Middle frontal gyrus (tissue), 1 donor: ENCODE measurements at regions not wholly inside any gene's neighbourhood (a gene's known extent, or its start where the extent isn't known, plus 50 kb on each side); places are given as distances from the start of the nearest gene placed in this dataset.

Experiments used
- DNase-seq: peaks from one replicate; pipeline ENCODE4 v3.0.0-alpha.2; 2015; ENCODE audit warnings: low spot score; ENCODE audit errors: extremely low spot score

DNA sequence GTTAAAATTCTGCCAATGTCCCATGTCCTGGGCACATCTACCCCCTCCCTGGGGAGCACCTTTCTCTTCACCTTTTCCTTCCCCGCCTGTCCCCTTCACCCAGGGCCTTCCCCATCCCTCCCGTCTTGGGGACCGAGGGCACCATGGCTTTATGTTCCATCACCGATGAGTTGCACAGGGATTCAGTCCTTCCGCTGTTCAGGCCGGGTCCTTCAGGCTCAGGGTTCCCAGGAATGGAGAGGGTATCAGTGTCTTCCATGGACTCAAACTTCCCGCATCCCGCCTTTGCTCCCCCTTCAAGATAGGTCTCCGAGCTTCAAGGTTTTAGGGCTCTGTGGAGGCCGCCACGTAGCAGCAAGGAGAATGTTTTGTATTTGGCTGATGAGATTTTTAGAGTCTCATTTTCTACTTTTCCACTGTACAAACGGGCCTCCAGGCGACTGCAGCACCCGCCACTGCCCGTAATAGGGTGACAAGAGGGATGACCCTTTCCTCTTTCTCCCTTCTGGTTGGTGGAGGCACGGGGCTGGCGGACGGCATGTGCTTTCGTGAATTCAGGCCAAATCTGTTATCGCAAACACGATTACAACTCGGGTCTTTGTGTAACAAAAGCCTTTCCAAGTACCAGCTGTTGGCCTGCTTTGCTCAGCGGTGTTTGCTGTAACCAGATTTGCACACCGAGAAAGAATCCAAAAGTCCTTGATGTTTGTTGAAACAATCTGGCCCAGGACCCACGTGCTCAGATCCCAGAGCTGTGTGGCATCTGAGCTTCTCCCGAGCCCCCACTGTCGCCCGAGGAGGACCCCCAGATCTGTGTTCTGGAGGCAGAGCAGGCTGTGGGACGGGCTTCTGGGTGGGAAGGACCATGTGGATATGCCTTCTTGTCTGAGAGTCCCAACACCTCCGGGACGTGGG, 236.3 kb downstream of the SEC14L1 start:
- no peak for DNase-seq

DNA sequence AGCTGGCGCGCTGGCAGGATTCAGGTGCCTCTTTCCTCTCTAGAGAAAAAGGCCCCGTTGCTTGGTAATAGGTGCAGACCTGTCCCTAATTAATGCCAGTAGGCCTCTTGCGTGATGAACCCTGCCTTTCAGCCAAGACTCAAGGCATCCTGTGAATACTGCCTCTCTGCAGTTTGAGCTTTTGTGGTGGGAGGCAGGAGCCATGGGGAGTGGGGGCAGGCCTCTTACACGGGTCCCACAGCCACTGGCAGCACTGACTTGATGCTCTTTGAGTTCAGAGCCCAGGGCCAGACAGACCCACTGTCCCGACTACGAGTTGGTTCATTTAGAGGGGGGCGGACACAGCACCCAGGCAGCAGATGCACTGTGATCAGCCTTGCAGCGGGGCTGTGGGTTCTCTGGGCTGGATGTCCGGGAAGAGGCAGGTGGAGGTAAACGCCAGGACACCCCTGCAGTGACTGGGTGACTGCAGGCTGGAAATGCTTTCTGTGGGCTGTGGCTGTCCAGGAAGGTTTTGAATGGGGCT, 237.0 kb downstream of the SEC14L1 start:
- DNase-seq = no peak

DNA sequence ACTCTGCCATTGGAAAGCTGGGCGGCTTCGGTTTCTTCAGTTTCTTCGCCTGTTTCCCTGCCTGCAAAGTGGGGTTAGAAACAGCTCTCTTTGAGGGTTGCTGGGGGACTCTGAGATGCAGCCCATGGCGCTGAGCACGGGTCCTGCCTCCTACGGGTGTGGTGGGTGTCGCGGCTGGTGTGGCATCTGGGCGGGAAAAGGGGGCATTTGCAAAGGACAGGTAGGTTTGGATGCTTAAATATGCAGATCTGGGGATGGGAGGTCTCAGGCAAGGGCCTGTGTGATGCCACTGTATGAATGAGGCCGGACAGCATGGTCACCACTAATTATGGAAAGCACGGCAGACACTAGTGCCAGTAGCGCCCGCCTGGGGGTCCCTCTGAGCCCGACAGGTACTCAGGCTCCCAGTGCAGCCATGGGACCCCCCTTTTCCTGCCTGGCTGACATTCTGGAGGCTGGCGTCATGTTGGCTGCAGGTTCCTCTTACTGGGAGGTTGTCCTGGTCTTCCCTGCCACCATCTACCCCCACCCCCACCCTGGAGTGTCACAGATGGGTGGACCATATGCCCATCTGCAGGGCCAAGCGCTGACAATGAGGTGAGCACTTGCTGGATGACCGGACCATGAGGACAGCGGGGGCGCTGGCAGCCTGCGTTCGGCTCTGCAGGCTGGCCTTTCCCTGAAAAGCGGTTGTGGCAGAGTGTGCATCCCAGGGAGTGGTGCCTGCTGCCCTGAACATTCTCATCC, 237.7 kb downstream of the SEC14L1 start:
- DNase-seq = no peak

DNA sequence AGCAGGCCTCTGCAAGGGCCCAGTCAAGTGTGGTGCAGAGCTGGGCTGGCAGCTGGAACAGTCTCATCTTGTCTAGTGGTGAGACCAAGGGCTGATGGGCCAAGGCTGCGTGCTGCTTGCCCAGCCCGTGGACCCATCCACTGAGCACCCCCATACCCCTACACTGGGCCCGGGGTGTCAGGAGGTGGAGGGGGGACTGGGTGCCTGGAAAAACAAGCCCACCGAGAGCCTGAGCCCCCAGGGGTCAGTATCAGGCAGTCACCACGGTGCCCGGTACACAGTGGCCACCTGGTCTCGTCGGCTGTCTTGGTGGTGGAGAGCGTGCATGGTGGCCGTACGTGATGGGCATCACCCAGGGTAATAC, 238.3 kb downstream of the SEC14L1 start:
- no peak for DNase-seq

DNA sequence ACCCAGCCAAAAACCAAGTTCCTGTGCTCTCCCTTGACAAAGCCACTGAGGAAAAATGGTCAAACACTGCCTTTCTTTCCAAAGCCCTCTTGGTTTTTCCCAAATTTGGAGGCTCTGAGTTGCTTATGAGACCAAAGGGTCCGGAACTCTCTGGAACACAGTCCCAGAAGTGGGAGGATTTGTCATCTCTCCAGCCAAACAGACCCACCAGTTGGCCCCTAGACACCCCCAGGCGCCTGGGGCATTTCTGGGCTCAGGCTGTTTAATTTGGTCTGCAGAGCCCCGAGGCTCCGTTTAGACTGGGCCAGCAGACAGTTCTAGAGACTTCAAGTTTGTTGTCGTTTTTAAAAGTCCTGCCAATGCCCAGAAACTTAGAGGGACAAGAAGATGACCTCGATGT, 239.1 kb downstream of the SEC14L1 start:
- no peak for DNase-seq

DNA sequence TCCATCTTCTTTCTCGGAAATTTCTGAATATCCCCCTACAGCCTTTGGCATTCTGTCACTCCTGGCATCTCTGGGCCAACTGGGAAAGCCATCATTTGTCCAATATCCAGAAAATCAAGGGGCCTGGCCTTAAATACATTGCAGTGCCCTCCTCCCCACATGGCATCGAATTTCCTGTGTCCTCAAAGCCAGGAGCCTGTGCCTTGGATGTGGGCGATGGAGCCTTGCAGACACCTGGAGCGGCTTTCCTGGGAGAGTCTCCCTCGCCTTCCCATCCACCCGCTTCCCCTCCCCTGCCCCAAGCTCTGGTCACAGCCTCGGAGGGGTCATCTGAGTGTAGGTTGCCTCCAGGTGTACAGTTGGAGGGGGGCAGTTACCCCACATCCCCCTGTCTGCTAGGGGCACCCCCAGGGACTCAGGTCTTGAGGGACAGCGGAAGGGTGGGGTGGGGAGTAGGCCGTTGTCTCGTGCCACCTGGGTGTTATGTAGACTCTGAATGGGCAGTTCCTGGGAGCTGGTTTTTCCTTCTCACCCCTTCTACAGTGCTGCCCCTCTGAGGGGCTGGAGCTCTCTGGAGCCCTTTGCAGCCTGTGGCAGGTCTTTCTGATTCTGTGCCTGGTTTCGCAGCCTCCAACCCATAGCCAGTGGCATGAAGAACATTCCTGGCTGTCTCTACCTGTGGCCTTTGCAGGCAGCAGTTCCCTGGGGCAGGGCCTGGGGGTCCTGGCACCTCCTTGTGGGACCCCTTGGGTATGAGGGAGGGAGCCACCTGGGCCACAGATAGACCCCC, 239.8 kb downstream of the SEC14L1 start:
- no peak for DNase-seq

DNA sequence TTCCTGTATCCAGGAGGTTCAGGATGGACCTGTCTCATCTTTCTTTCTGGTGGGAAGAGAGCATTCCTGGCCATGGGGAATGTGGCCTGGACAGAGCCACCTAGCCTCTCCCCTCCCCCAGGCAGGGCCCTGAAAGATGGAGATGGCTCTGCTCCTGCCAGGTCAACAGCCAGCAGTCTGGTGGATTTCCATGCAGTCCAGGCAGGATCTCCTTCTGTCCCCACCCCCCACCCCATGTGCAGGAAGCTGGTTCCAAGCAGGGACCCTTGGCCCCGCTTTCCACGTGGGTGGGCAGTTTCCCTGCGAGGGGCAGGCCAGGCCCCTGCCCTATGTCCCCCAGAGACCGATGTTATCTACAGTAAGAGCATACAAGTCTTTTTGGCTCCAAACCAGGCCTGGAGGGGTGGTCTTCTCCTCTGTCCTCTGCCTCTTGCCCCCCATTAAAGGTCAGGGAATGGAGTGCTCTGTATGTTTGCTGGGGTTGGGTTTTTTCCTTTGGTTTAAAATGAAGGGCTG, 240.5 kb downstream of the SEC14L1 start:
- DNase-seq = no peak

DNA sequence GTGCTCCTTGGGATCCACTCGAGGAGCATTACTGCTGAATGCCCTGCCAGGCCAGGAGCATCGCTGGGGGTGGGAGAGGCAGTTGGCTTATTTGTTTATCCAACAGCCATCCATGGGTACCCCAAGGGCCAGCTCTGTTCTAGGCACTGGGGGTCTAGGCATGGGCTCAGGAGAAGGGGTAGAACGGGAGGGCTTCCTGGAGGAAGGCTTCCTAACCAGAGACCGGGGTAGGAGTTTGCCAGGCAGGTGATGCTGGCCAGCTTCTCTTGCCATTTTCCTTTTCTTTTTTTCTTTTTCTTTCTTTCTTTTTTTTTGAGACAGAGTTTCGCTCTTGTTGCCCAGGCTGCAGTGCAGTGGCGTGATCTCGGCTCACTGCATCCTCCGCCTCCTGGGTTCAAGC, 241.0 kb downstream of the SEC14L1 start:
- DNase-seq = no peak

DNA sequence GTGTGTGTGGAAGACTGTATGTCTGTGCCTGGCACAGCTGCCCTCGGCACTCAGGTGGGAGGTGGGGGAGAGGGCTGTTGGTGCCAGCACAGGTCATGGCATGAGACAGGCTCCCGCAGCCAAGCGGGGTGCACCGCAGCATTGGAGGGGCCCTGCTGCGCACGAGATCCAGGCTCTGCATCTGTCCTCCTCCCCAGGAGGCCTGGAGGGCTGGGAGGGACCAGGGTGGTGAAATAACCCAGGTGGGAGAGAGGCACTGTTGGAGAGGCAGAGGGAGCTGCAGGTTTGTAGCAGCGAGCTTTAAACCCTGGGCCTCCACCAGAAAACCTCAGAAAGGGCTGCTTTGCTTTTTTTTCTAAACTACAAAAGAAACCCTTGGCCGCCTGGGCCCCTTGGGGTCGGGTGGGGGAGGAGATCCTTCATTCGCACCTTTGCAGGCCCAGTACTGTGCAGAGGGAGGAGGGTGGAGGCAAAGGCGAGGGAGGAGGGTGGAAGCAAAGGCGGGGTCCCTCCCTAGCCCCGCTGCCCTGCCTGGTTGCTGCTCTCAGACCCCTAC, 241.7 kb downstream of the SEC14L1 start:
- DNase-seq = no peak

DNA sequence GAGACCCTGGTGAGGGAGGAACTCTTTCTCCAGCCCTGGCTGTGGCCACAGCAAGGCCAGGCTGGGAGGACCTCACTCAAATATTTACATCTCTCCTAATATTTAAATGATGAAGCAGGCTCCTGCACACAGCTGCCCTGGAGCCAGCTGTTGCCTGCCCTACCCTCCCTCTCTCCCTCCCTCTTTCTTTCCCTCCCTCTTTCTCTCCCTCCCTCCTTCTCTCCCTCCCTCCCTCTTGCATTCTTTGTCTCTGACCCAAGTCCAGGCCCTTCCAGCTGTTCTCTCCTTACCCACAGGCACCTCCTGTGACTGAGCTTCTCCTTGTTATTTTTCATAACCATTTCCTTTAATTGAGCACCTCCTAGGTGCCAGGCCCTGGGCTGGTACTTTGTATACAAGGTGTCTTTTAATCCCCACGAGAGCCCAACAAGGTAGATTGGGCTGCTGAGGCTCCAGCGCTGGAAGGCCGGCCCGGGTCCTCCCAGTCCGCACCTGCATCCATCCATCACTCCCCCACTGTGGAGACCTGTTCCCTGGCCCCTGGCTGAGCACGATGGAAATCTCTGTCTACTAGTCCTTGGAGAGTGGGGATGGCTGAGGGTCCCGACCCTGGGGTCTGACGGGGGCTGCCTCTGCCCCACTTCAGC, 242.3 kb downstream of the SEC14L1 start:
- DNase-seq = no peak

DNA sequence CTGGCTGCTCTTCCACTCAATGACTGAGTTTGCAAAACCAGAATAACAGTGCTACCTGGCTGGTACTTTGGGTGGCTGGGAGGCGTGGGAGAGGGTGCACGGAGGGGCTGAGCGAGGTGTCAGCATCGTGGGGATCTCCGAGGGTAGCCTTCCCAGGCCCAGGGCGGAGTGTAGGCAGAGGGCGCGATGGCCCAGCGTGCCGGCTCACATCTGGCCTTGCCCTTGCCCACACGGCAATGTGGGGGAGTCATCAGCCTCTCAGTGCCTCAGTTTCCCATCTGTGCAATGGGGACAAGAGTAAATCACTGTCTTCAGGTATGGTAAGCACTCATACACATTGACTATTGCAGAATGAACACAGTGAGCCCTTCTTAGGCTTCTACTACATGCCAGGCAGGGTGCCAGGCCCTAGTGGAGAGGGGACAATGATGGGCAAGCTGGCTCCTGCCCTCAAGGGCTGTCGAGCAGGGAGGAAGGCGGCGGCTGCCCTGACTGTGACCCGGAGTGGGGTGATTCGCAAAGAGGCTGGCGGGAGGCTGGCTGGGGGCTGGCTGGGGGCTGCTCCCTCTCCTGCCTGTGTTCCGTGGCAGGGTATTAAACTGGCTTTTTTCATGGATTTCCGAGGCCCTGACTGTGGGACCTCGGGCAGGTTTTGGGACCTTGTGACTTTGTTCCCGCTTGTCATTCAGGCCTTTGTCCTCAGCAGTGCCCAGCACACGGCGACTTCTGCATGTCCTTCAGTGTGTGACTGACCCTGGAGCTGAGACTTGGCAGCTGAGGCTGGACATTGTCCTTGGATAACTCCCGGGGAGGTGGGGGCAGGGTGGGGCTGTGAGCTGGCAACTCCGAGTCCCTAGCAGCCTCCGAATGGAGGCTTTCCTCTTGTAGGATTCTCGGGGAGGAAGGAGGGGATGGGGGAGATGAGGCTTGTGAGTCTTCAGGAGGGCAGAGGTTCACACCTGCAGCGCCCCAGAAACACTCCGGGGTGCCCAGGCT, 243.1 kb downstream of the SEC14L1 start:
- no peak for DNase-seq

DNA sequence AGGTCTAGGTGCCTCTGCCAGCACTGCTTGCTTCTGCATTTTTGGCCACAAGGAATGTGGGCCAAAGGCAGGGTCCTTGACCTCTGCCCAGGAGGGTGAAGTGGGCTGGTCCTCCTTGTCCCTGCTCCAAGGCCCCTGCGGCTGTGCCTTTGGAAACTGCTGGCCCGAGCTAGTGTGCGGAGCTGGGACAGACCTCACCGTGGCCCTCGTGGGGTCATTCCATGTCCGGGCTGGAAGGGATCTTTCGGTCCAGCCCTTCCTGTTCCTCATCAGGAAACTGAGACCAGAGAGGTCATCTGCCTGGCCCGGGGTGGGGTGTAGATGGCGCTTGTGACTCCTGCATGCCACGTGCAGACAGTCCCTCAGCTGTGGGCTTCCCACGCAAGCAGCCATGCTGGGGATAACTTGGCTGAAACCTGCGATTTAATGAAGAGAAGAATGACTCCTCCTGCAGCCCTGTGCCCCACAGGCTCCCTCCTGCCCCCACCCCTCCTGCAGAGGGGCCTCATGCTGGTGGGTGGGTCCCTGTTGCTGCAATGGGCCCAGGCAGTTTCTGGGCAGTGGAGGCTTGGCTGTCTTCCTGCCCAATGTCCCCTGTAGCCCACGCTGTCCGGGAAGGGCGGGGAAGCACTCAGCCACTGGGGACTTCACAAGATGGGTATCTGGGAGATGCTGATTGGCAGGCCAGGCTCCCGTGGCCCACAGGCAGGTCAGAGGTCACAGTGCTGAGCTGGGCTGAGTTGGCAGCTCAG, 245.2 kb downstream of the SEC14L1 start:
- no peak for DNase-seq

DNA sequence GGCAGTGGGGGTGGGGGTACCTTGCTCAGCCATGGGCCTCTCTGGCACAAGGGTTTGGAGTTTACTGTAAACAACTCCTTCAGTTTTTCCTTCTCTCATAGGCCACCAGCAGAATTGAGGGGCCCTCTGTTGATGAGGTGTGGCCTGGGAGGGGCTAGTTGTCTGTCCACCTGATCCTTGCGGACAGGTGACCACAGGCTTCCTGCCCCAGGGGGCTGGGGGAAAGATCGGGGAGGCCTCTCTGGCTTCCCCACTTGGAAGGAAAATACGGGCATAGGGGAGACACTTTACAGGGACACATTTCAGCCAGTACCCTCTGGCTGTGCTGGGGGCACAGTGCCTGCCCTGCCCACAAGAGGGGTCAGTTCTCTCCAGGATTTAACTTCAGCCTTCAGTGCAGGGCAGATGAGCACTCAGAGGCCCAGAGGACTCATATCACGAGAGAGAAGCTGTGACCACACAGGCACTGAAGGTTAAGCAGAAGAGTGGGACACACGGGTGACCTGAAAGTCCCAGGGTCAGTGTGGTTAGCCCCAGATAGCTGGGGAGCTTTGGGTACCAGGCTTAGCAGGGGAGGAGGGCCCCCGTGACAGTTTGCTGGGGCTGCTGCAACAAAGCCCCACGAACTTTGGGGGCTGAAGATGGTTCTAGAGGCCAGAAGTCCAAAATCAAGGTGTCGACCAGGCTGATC, 245.9 kb downstream of the SEC14L1 start:
- no peak for DNase-seq

DNA sequence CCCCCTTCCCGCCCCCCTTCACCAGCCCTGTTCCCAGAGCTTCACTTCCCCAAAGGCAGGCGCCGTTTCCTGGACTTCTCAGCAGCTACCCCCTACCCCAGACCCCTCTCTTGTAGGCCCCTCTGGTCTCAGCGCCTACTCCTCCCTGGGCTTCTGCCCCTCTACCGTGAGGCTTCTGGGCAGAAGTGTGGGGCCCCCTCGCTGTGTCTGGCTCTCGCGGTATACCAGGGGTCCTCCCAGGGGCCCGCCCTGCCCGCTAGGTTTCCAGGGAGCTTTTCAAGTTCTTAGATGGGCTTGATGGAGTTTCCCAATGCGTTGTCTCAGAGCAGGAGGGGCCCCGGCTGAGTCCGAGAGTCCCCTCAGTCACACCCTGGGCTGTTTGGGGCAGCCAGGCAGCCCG, 247.1 kb downstream of the SEC14L1 start:
- no peak for DNase-seq

DNA sequence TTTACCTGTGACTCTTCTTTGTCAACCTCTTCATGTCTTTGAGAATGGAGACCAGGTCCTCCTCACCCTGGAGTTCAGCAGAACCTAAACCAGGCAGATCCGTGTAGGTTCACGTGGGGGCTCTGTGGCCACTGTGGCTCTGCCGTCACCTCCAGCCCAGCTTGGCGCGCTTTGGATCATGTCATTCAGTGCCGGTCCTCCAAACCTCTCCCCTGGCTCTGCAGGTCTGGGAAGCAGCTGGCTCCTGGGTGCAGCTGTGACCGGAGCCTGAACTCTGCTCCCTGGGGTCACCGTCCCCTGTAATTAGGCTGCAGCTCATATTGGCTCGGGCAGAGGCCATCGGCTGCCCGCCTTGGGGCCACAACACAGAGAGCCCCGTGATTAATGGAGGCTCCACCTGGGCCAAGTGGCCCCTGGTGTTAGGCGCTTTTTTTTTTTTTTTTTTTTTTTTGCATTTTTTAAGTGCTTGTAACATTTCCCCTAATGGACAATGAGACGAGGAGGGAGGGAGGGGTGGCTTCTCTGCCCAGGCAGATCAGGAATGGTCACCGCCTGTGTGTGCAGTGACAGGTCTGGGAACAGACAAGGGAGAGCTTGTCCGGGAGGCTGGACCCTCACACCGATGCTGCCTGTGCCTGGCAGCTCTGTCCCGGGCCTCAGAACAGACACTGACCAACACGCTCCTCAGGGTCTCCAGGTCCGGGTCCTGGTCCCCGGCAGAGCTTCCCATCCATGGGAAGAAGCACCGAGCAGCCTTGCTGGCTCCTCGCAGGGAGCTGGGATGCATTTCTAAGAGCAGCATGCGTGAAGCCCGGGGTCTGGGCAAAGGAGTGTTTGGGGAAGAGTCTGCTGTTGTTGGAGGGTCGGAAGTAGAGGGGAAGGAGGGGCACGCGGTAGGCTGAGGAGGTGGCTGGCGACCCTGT, 247.9 kb downstream of the SEC14L1 start:
- DNase-seq = no peak

DNA sequence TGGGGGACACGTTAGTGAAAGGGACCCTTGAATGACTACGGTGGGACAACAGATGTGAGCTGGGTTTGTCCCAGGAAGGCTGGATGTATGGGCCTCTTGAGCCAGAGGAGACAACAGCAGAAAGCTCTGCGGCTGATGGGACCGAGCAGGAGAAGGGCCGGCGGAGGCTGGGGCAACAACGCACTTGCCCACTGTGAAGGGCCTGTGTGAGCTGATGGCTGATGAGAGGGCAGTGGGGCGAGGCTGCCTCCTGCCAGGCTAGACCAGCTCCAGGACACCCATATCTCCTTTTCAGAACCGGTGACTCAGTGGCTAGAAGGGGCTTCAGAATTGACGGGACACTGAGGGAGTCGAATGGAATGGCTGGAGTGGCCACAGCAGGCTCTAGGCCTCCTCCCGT, 250.1 kb downstream of the SEC14L1 start:
- DNase-seq = no peak
